CD4-positive, CD25-positive, alpha-beta regulatory T cell (primary cell): ENCODE measurements at regions not wholly inside any gene's neighbourhood (a gene's known extent, or its start where the extent isn't known, plus 50 kb on each side); places are given as distances from the start of the nearest gene placed in this dataset.

Experiments
- ATAC-seq, 2 donors: fragments of 150-1000 bp; cut with Tn5 transposase; one replicate each; pipeline ENCODE4 v1.10.0; 2021; ENCODE audit warnings: low read depth in 2 of 2, moderate number of reproducible peaks in 2 of 2, moderate library complexity in 1 of 2
- DNase-seq, 3 donors: peaks; one replicate each; pipeline versions ENCODE4 v3.0.0 to v3.0.0-alpha.2; 2012 to 2022; ENCODE audit warnings: mixed read lengths in 1 of 3
- H3K27ac ChIP-seq: one replicate; pipeline ENCODE4 v1.7.0; 2013; ENCODE audit warnings: mild to moderate bottlenecking, low read length; ENCODE audit not compliant: insufficient read depth, poor library complexity, severe bottlenecking
- H3K27me3 ChIP-seq: one replicate; pipeline ENCODE4 v1.7.0; 2013; ENCODE audit warnings: low read length; ENCODE audit not compliant: control insufficient read depth, insufficient read depth
- H3K36me3 ChIP-seq: one replicate; pipeline ENCODE4 v1.7.0; 2013; ENCODE audit warnings: mild to moderate bottlenecking, low read length, moderate library complexity; ENCODE audit not compliant: control insufficient read depth, insufficient read depth
- H3K4me1 ChIP-seq: 2 replicates; pipeline ENCODE4 v1.7.0; 2013; ENCODE audit warnings: mild to moderate bottlenecking, low read length; ENCODE audit not compliant: insufficient read depth, control insufficient read depth, poor library complexity, severe bottlenecking
- H3K4me3 ChIP-seq: one replicate; pipeline ENCODE4 v1.7.0; 2013; ENCODE audit warnings: low read depth, mild to moderate bottlenecking, low read length, moderate library complexity
- H3K9me3 ChIP-seq, 2 experiments: 1 replicate in 1 of 2; 2 replicates in 1 of 2; pipeline ENCODE4 v1.7.0; 2013; ENCODE audit warnings: low read length in 2 of 2, mild to moderate bottlenecking in 1 of 2, moderate library complexity in 1 of 2; ENCODE audit not compliant: control insufficient read depth in 2 of 2
- H3K27ac Mint-ChIP-seq, 3 donors: one replicate each; pipeline ENCODE4 v1.8.0; 2020 to 2022; ENCODE audit warnings: mild to moderate bottlenecking in 3 of 3, mixed read lengths in 3 of 3, moderate library complexity in 2 of 3
- H3K27me3 Mint-ChIP-seq: one replicate; pipeline ENCODE4 v1.8.0; 2022; ENCODE audit warnings: mild to moderate bottlenecking, mixed read lengths
- H3K36me3 Mint-ChIP-seq: one replicate; pipeline ENCODE4 v1.8.0; 2020; ENCODE audit warnings: mixed read lengths
- H3K4me1 Mint-ChIP-seq, 4 donors: one replicate each; pipeline ENCODE4 v1.8.0; 2020 to 2022; ENCODE audit warnings: mixed read lengths in 4 of 4, mild to moderate bottlenecking in 1 of 4
- H3K4me3 Mint-ChIP-seq, 4 donors: one replicate each; pipeline ENCODE4 v1.8.0; 2020 to 2022; ENCODE audit warnings: mild to moderate bottlenecking in 4 of 4, mixed read lengths in 4 of 4, moderate library complexity in 3 of 4
- H3K9me3 Mint-ChIP-seq, 7 donors: one replicate each; pipeline ENCODE4 v1.8.0; 2020 to 2022; ENCODE audit warnings: mixed read lengths in 7 of 7, mild to moderate bottlenecking in 3 of 7, moderate library complexity in 2 of 7

DNA sequence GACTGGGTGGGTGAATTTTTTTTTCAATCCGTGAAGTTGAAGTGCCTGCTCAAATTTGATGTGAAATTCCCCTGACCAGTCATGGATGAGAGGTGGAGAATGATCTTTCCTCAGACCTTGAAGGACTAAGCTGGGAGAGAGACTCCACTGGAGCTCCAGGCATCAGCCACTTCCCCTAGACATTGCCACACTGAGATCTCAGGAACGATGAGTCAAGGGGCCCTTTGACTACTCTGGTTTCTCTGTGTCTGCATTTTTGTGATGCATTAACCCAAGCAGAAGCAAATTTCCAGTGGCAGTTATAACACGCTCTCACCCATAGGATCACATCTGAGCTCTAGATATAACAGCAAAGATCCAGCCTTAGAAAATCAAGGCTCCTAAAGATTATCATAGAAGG is 171.2 kb upstream of the KIF2A start:
- no peak overlapping the region for H3K4me3 ChIP-seq
- peaks cover 0 to 2% of the 10 kb centered on the region in 2 experiments for H3K9me3 ChIP-seq
- no peaks in the 10 kb centered on the region for H3K27me3 Mint-ChIP-seq
- no peaks in the 10 kb centered on the region for H3K36me3 ChIP-seq
- no peak for DNase-seq
- no peaks in the 10 kb centered on the region for H3K36me3 Mint-ChIP-seq
- no peak overlapping the region for H3K4me3 Mint-ChIP-seq
- H3K9me3 Mint-ChIP-seq, result peaks cover 0 to 4% (median 0%) of the 10 kb centered on the region in 7 donors
- no peak for ATAC-seq
- H3K27me3 ChIP-seq, result peaks cover 4% of the 10 kb centered on the region
- no peak overlapping the region for H3K27ac Mint-ChIP-seq
- H3K27ac ChIP-seq, result no peak overlapping the region
- no peaks in the 10 kb centered on the region for H3K4me1 ChIP-seq
- H3K4me1 Mint-ChIP-seq, result no peaks in the 10 kb centered on the region

- H3K36me3 ChIP-seq, result no peaks in the 10 kb centered on the region
- ATAC-seq (no peak), DNase-seq (no peak)
- no peak overlapping the region for H3K27ac ChIP-seq
- H3K4me1 ChIP-seq, result no peaks in the 10 kb centered on the region
- peaks cover 0 to 2% (median 0%) of the 10 kb centered on the region in 7 donors for H3K9me3 Mint-ChIP-seq
- H3K27me3 Mint-ChIP-seq, result peaks cover 6% of the 10 kb centered on the region
- peaks cover 7% of the 10 kb centered on the region for H3K27me3 ChIP-seq
- no peaks in the 10 kb centered on the region for H3K36me3 Mint-ChIP-seq
- no peak overlapping the region for H3K27ac Mint-ChIP-seq
- peaks cover 0 to 2% of the 10 kb centered on the region in 2 experiments for H3K9me3 ChIP-seq
- H3K4me3 ChIP-seq, result no peak overlapping the region
- no peak overlapping the region for H3K4me3 Mint-ChIP-seq
- H3K4me1 Mint-ChIP-seq, result no peaks in the 10 kb centered on the region
Observed at GRCh38 chr5:62137628-62138027, 168.4 kb upstream of the KIF2A start.

- Histone ChIP-seq H3K9me3 (no peaks in the 10 kb centered on the region), H3K36me3 (no peaks in the 10 kb centered on the region), H3K27ac (no peak overlapping the region), H3K4me1 (no peaks in the 10 kb centered on the region), H3K27me3 (peaks cover 3% of the 10 kb centered on the region), H3K4me3 (no peak overlapping the region)
- no peaks in the 10 kb centered on the region for H3K4me1 Mint-ChIP-seq
- H3K36me3 Mint-ChIP-seq, result no peaks in the 10 kb centered on the region
- peaks cover 7% of the 10 kb centered on the region for H3K27me3 Mint-ChIP-seq
- H3K4me3 Mint-ChIP-seq, result no peak overlapping the region
- peaks cover 0 to 2% (median 0%) of the 10 kb centered on the region in 7 donors for H3K9me3 Mint-ChIP-seq
- DNase-seq (no peak), ATAC-seq (no peak)
- H3K27ac Mint-ChIP-seq, result no peak overlapping the region
Observed at GRCh38 chr5:62138607-62139006, 167.4 kb upstream of the KIF2A start.

DNA sequence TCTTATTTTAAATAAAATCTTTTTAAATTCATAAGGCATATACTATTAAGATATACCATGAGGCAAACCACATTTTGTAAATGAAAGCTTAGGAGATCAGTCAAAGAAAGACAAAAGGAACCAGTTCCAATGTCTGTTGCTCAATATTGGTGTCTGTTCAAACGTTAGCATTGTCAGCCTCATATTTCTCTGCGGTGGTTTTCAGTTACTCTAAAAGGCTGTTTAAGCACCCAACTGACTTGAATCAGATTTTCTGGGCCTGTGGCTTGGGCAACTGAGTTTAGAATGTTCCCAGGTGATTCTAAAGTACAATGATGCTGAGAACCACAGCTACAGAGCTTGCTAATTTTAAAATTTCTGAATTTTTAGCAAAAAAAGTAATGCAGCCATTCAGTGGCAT is 166.3 kb upstream of the KIF2A start:
- Mint-ChIP-seq H3K9me3 (peaks cover 0 to 2% (median 0%) of the 10 kb centered on the region in 7 donors), H3K36me3 (no peaks in the 10 kb centered on the region), H3K4me1 (no peaks in the 10 kb centered on the region), H3K27ac (no peak overlapping the region), H3K4me3 (no peak overlapping the region), H3K27me3 (peaks cover 13% of the 10 kb centered on the region)
- no peak overlapping the region for H3K4me3 ChIP-seq
- no peaks in the 10 kb centered on the region for H3K9me3 ChIP-seq
- DNase-seq, result no peak
- ATAC-seq, result no peak
- H3K27ac ChIP-seq, result no peak overlapping the region
- no peaks in the 10 kb centered on the region for H3K4me1 ChIP-seq
- peaks cover 3% of the 10 kb centered on the region for H3K27me3 ChIP-seq
- no peaks in the 10 kb centered on the region for H3K36me3 ChIP-seq

DNA sequence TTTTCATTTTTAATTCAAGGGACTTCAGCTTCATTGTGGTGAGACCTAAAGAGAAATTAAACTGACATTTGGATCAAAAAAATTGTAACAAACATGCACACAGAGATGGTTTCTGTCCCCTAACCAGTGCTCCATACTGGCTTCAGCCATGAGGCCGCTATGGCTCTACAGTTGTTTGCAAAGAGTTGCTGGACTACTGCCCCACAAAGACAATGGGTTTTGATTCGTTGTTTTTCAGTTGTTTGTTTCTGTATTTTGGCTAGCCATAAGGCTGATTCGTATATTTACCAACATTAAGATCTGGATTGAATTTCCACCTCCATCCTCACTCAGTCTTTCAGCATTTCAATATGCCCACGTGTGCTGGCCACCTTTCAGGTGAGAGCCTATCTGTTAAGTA is 163.7 kb upstream of the KIF2A start:
- H3K36me3 ChIP-seq, result no peaks in the 10 kb centered on the region
- H3K27ac ChIP-seq, result no peak overlapping the region
- Mint-ChIP-seq H3K9me3 (peaks cover 0 to 2% (median 0%) of the 10 kb centered on the region in 7 donors), H3K4me3 (no peak overlapping the region), H3K27me3 (peaks cover 18% of the 10 kb centered on the region), H3K36me3 (no peaks in the 10 kb centered on the region), H3K27ac (no peak overlapping the region), H3K4me1 (no peaks in the 10 kb centered on the region)
- H3K9me3 ChIP-seq, result no peaks in the 10 kb centered on the region
- no peak for ATAC-seq
- no peaks in the 10 kb centered on the region for H3K4me1 ChIP-seq
- no peak for DNase-seq
- peaks cover 3% of the 10 kb centered on the region for H3K27me3 ChIP-seq
- H3K4me3 ChIP-seq, result no peak overlapping the region

GRCh38 chr5:62143268-62144229 is 162.5 kb upstream of the KIF2A start:
- DNase-seq, result peak in 1 of 3 donors; percentile 4
- Mint-ChIP-seq H3K9me3 (peaks cover 0 to 2% (median 0%) of the 10 kb centered on the region in 7 donors), H3K36me3 (no peaks in the 10 kb centered on the region), H3K27me3 (peaks cover 20% of the 10 kb centered on the region), H3K27ac (peak overlapping the region in 1 of 3 donors; percentile 35), H3K4me3 (no peak overlapping the region), H3K4me1 (no peaks in the 10 kb centered on the region)
- no peaks in the 10 kb centered on the region for H3K4me1 ChIP-seq
- H3K4me3 ChIP-seq, result no peak overlapping the region
- H3K36me3 ChIP-seq, result no peaks in the 10 kb centered on the region
- no peak overlapping the region for H3K27ac ChIP-seq
- no peaks in the 10 kb centered on the region for H3K9me3 ChIP-seq
- no peak for ATAC-seq
- H3K27me3 ChIP-seq, result peaks cover 5% of the 10 kb centered on the region

DNA sequence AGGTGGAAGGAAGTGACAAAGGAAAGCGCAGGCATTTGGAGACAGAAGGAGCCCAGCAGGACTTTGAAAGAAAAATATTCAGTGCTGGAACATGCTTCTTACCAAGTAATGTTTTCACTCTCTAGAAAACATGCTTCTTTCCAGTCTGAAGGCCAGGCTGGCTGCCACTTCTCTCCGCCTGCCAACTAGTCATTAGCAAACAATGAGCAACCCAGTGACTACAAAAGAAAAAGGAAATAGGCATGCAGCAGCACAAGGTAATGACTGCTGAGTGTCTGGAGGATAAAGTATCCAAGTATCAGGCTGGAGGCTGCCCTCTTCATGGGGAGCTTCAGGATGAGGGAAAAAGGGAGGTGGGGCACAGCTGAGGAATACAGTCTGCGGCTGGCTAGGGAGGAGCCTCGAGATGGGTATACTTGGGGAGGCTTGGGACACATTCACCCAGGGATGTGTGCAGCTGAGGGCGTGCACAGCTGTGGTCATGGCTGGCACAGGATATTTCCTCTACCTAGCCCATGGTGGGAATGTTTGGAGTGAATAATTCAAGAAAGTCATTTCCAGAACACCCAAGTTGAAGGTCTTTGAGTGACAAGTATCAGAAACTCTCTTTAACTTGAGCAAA is 161.5 kb upstream of the KIF2A start:
- Histone ChIP-seq H3K36me3 (no peaks in the 10 kb centered on the region), H3K27ac (no peak overlapping the region), H3K4me3 (no peak overlapping the region), H3K4me1 (no peaks in the 10 kb centered on the region), H3K9me3 (no peaks in the 10 kb centered on the region), H3K27me3 (peaks cover 5% of the 10 kb centered on the region)
- Mint-ChIP-seq H3K27me3 (peaks cover 24% of the 10 kb centered on the region), H3K4me3 (no peak overlapping the region), H3K4me1 (no peaks in the 10 kb centered on the region), H3K27ac (no peak overlapping the region), H3K9me3 (peaks cover 0 to 1% (median 0%) of the 10 kb centered on the region in 7 donors), H3K36me3 (no peaks in the 10 kb centered on the region)
- no peak for ATAC-seq
- no peak for DNase-seq
